ENCODE measurements at regions not wholly inside any gene's neighbourhood (a gene's known extent, or its start where the extent isn't known, plus 50 kb on each side); places are given as distances from the start of the nearest gene placed in this dataset.
"Not testable (repeated sequence)": the region's sequence is repeated elsewhere in the genome, so short reads cannot be mapped to it uniquely, and the experiment has no call there.

GRCh38 chr6:150496629-150497028, 103.1 kb upstream of the PLEKHG1 start:
- no peak for ATAC-seq
- no peaks in the 10 kb centered on the region for H3K36me3 ChIP-seq
- intact Hi-C loops (cut with DNase I) = no loop called here
- no peak overlapping the region for H3K4me3 ChIP-seq
- H3K9me3 ChIP-seq = no peaks in the 10 kb centered on the region
- H3K27ac ChIP-seq = no peak overlapping the region
- no peak for TF ChIP-seq CTCF (IDR thresholded peaks at IDR 0.05)
- no peaks in the 10 kb centered on the region for H3K27me3 ChIP-seq
- no peaks in the 10 kb centered on the region for H3K4me1 ChIP-seq
- no peak for DNase-seq

- no peaks in the 10 kb centered on the region for H3K36me3 ChIP-seq
- H3K9me3 ChIP-seq = no peaks in the 10 kb centered on the region
- no peak for TF ChIP-seq CTCF (IDR thresholded peaks at IDR 0.05)
- H3K4me1 ChIP-seq = no peaks in the 10 kb centered on the region
- ATAC-seq = no peak
- no peak overlapping the region for H3K27ac ChIP-seq
- no peak overlapping the region for H3K4me3 ChIP-seq
- no peaks in the 10 kb centered on the region for H3K27me3 ChIP-seq
- no peak for DNase-seq
- intact Hi-C loops (cut with DNase I) = no loop called here
Measured at GRCh38 chr6:150499882-150500312, 99.8 kb upstream of the PLEKHG1 start.

GRCh38 chr6:150500568-150500967, 99.1 kb upstream of the PLEKHG1 start:
- ATAC-seq; intact Hi-C loops (cut with DNase I); H3K27me3 ChIP-seq; DNase-seq; H3K4me1 ChIP-seq; H3K27ac ChIP-seq; H3K4me3 ChIP-seq; H3K36me3 ChIP-seq; H3K9me3 ChIP-seq: not testable (repeated sequence)

- intact Hi-C loops (cut with DNase I) = no loop called here
- Histone ChIP-seq H3K36me3 (no peaks in the 10 kb centered on the region), H3K4me1 (no peaks in the 10 kb centered on the region), H3K9me3 (no peaks in the 10 kb centered on the region), H3K27me3 (no peaks in the 10 kb centered on the region), H3K27ac (no peak overlapping the region), H3K4me3 (no peak overlapping the region)
- no peak for TF ChIP-seq CTCF (IDR thresholded peaks at IDR 0.05)
- no peak for DNase-seq
- ATAC-seq = no peak
Measured at GRCh38 chr6:150503041-150503440, 96.6 kb upstream of the PLEKHG1 start.

GRCh38 chr6:150503586-150504339, 95.9 kb upstream of the PLEKHG1 start:
- H3K4me3 ChIP-seq = no peak overlapping the region
- intact Hi-C loops (cut with DNase I) = no loop called here

GRCh38 chr6:150507361-150507760, 92.3 kb upstream of the PLEKHG1 start:
- H3K4me1 ChIP-seq; DNase-seq; H3K9me3 ChIP-seq; ATAC-seq; H3K27me3 ChIP-seq; H3K4me3 ChIP-seq; H3K36me3 ChIP-seq; intact Hi-C loops (cut with DNase I); H3K27ac ChIP-seq: not testable (repeated sequence)

More at GRCh38 chr6:150503586-150504339, 95.9 kb upstream of the PLEKHG1 start:
- TF ChIP-seq CTCF (IDR thresholded peaks at IDR 0.05) = no peak
- ATAC-seq (no peak), DNase-seq (no peak)
- H3K27ac ChIP-seq = no peak overlapping the region
- H3K36me3 ChIP-seq = no peaks in the 10 kb centered on the region
- H3K9me3 ChIP-seq = no peaks in the 10 kb centered on the region
- no peaks in the 10 kb centered on the region for H3K4me1 ChIP-seq
- H3K27me3 ChIP-seq = no peaks in the 10 kb centered on the region
